Fibroblast of pulmonary artery (primary cell): ENCODE measurements at regions not wholly inside any gene's neighbourhood (a gene's known extent, or its start where the extent isn't known, plus 50 kb on each side); places are given as distances from the start of the nearest gene placed in this dataset.
A peak's percentile ranks its signal among the peaks of the same experiment; 100 is the strongest.

Experiments
- DNase-seq: peaks from one replicate; pipeline ENCODE4 v3.0.0-alpha.2; 2010; ENCODE audit warnings: low read depth
- H3K4me3 ChIP-seq: replicated peaks from 2 replicates; pipeline ENCODE4 v1.5.1; 2011; ENCODE audit warnings: low read depth, mild to moderate bottlenecking, control low read depth, low read length, moderate library complexity
- CTCF ChIP-seq: IDR thresholded peaks from 2 replicates; pipeline ENCODE4 v1.5.1; 2011; ENCODE audit warnings: mild to moderate bottlenecking, control low read depth, low read length, inconsistent platforms; ENCODE audit errors: missing control alignments

GRCh38 chr18:29185801-29186200 is 1008.9 kb upstream of the CDH2 start:
- no peak for DNase-seq
- TF ChIP-seq CTCF, result no peak
- no peak overlapping the region for H3K4me3 ChIP-seq

- H3K4me3 ChIP-seq, result no peak overlapping the region
- no peak for DNase-seq
- no peak for TF ChIP-seq CTCF
Observed at GRCh38 chr18:29184654-29185053, 1007.7 kb upstream of the CDH2 start.

GRCh38 chr18:29181151-29181901 is 1004.4 kb upstream of the CDH2 start:
- TF ChIP-seq CTCF, result no peak
- DNase-seq, result peak; percentile 97
- H3K4me3 ChIP-seq, result no peak overlapping the region

DNA sequence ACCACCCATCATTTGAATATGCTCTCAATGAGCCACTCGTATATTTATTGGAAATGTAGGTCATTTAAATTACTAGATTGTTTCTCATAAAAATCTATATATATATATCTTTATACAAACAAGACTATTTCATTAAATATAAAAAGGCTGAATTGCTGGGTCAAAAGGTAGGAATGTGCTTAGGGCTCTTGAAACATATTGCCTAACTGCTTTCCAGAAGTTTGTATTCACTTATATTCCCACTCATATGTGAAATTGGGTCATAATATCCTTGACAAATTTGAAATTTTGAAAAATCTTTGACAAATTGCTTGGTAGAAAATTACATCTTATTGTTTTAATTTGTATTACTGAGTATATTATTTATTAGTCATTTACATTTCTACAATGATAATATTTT is 999.8 kb upstream of the CDH2 start:
- DNase-seq, result no peak
- no peak overlapping the region for H3K4me3 ChIP-seq
- no peak for TF ChIP-seq CTCF

DNA sequence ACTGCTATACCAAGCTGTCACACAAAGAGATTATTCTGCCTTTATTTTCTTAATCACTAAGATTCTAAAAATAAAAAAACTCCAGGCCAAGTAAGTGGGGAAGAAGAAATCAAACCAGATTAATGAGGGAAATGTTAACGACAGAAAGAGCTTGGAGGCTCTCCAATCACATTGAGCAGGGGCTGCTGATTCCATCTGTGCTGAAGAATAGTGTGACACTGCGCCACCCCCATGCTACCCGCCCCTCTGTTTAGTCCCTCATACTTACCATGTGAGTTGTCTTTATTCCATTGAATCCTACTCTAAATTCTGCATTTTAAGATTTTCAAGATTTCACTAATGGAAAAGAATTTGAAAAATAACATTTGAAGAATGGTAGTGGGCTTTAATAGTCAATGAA is 998.0 kb upstream of the CDH2 start:
- no peak for DNase-seq
- no peak overlapping the region for H3K4me3 ChIP-seq
- no peak for TF ChIP-seq CTCF

GRCh38 chr18:29172756-29173067 is 995.8 kb upstream of the CDH2 start:
- DNase-seq, result no peak
- no peak for TF ChIP-seq CTCF
- no peak overlapping the region for H3K4me3 ChIP-seq
